Sigmoid colon (tissue), 3 donors: ENCODE measurements at regions not wholly inside any gene's neighbourhood (a gene's known extent, or its start where the extent isn't known, plus 50 kb on each side); places are given as distances from the start of the nearest gene placed in this dataset.

Experiments used
- POLR2A ChIP-seq, 2 donors: fragments of 450-650 bp; IDR thresholded peaks; one replicate each; pipeline ENCODE4 v1.6.1; 2016; ENCODE audit warnings: antibody characterized with exemption in 2 of 2, mild to moderate bottlenecking in 2 of 2, moderate library complexity in 2 of 2
- TF ChIP-seq, protein P1 (sequence below), 4 experiments: fragments of 450-650 bp in 3 of 4; fragments of 200-600 bp in 1 of 4; IDR thresholded peaks; one replicate each; pipeline ENCODE4 v1.5.1; 2016 to 2019; ENCODE audit warnings: antibody characterized with exemption in 4 of 4, mild to moderate bottlenecking in 3 of 4, moderate library complexity in 2 of 4

DNA sequence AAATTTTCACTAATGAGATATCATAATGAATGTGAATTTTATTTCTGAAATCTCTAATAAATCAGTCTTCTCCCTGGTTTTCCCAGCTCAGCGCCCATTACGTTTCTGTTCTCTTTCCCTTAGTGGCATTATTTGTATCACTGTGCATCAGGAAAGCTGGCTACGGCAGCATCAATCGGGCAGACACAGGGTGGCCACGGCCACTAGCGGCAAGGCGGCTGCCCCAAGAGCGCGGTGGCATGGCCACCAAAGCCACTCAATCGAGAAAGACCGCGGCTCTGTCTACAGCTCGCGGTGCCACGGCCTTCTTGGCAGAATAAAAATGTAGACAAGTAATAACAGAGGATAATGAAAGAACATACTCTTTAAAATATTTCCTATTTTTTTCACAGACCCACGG, 168.0 kb downstream of the RPIA start:
- TF ChIP-seq POLR2A (IDR thresholded peaks at IDR 0.05): no peak
- TF ChIP-seq, protein P1, sequence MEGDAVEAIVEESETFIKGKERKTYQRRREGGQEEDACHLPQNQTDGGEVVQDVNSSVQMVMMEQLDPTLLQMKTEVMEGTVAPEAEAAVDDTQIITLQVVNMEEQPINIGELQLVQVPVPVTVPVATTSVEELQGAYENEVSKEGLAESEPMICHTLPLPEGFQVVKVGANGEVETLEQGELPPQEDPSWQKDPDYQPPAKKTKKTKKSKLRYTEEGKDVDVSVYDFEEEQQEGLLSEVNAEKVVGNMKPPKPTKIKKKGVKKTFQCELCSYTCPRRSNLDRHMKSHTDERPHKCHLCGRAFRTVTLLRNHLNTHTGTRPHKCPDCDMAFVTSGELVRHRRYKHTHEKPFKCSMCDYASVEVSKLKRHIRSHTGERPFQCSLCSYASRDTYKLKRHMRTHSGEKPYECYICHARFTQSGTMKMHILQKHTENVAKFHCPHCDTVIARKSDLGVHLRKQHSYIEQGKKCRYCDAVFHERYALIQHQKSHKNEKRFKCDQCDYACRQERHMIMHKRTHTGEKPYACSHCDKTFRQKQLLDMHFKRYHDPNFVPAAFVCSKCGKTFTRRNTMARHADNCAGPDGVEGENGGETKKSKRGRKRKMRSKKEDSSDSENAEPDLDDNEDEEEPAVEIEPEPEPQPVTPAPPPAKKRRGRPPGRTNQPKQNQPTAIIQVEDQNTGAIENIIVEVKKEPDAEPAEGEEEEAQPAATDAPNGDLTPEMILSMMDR (IDR thresholded peaks at IDR 0.05): no peak
